OCI-LY3 (cell line): ENCODE measurements at regions not wholly inside any gene's neighbourhood (a gene's known extent, or its start where the extent isn't known, plus 50 kb on each side); places are given as distances from the start of the nearest gene placed in this dataset.

Experiments used
- EZH2phosphoT487 ChIP-seq: fragments of 200-600 bp; shearing (Covaris generic); IDR thresholded peaks from 2 replicates; pipeline ENCODE4 v1.6.1; 2018; ENCODE audit warnings: antibody characterized with exemption, mixed run types, low read depth
- TF ChIP-seq, protein P1 (sequence below): fragments of 200-600, 300-600 bp; sonication (generic); IDR thresholded peaks from 2 replicates; pipeline ENCODE4 v1.5.1; 2014; ENCODE audit warnings: antibody characterized with exemption, low read length, low read depth

DNA sequence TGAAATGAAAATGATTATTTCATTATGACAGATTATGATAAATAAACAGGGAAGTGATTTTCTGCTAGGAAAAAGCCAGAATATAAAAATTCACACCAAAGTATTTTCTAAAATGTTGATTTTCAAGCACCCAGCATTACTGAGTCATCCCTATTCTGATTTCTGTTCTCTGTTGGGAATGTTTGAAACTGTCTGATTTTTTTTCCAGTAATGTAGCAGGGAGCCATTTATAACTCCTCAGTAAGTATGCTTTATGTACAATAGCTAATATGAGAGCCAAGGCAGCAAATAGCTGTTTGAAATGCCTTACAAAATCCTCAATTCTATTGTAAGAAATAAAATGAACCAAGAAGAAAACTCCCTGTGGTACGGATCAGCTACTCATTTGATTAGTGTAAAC, 471.7 kb upstream of the TYRP1 start:
- TF ChIP-seq, protein P1, sequence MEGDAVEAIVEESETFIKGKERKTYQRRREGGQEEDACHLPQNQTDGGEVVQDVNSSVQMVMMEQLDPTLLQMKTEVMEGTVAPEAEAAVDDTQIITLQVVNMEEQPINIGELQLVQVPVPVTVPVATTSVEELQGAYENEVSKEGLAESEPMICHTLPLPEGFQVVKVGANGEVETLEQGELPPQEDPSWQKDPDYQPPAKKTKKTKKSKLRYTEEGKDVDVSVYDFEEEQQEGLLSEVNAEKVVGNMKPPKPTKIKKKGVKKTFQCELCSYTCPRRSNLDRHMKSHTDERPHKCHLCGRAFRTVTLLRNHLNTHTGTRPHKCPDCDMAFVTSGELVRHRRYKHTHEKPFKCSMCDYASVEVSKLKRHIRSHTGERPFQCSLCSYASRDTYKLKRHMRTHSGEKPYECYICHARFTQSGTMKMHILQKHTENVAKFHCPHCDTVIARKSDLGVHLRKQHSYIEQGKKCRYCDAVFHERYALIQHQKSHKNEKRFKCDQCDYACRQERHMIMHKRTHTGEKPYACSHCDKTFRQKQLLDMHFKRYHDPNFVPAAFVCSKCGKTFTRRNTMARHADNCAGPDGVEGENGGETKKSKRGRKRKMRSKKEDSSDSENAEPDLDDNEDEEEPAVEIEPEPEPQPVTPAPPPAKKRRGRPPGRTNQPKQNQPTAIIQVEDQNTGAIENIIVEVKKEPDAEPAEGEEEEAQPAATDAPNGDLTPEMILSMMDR, result no peak
- TF ChIP-seq EZH2phosphoT487, result no peak
